NCI-H2171 (cell line): ENCODE measurements at regions not wholly inside any gene's neighbourhood (a gene's known extent, or its start where the extent isn't known, plus 50 kb on each side); places are given as distances from the start of the nearest gene placed in this dataset.

Source experiments
- DNase-seq: peaks from one replicate; lab custom pipeline; 2025; lab: John Stamatoyannopoulos, UW

- DNase-seq: no peak
Measured at GRCh38 chr2:153005071-153005730, 286.8 kb downstream of the ARL6IP6 start.

GRCh38 chr2:153004627-153005026 lies 286.2 kb downstream of the ARL6IP6 start:
- DNase-seq: no peak

GRCh38 chr2:152974146-152974545 lies 255.7 kb downstream of the ARL6IP6 start:
- no peak for DNase-seq

GRCh38 chr2:152971685-152972084 lies 253.3 kb downstream of the ARL6IP6 start:
- DNase-seq: no peak

DNA sequence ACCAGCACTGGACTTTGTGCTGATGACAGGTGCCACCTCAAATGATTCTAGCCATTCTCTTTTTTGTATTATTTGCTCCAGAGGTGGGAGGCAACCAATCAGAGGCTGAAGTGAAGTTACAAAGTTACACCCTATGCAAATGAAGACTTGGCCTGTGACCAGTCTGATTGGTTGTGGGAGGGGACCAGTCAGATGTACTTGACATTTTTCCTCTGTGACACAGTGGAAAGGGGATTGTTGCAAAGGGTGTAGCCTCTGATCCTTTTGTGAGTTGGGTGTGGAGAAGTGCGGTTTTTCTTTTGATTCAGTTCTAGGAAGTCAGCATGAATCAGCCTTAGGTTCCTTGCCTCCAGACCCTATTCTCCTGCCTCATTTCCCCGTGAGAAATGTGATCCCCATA lies 244.0 kb downstream of the ARL6IP6 start:
- DNase-seq: no peak

GRCh38 chr2:152961351-152961750 lies 242.9 kb downstream of the ARL6IP6 start:
- DNase-seq: no peak

DNA sequence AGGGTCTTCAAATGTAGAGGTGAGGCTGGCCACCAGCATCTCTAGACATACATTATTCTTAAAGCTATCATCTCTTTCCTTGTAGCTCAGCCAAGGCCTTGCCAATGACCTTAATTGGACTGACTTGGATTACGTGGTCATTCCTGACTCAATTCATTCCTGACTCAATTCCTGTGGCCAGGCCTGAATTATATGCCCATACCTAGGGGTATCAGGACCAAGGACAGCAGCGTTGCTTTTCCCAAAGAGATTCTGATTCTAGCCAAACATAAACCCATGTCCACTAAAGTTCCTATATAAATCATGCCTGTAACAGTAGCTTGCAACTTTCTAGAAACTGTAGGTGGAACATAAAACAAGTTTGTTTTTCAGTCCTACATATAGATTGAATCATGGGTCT lies 231.7 kb downstream of the ARL6IP6 start:
- DNase-seq: no peak

GRCh38 chr2:152944099-152944498 lies 225.7 kb downstream of the ARL6IP6 start:
- DNase-seq: no peak

- DNase-seq: no peak
Measured at GRCh38 chr2:152942940-152943440, 224.6 kb downstream of the ARL6IP6 start.

DNA sequence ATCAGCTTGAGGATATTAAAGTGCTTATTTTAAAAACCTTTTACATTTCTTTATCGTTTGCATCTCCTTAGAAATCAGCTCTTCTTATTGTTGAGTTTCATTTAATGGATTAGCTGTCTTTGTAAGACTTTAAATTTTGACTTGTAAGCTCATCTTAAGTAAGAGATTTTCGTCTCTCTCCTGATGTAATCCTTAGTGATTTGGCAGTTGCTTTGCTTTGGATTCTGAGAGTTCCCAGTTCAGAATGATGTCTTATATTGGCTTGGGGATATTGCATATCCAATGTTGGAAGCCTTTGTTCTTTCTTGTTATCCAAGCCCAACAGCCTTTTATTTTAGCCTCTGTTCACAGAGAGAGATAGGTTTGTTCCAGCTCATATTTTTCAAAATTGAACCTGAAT lies 212.1 kb downstream of the ARL6IP6 start:
- no peak for DNase-seq

DNA sequence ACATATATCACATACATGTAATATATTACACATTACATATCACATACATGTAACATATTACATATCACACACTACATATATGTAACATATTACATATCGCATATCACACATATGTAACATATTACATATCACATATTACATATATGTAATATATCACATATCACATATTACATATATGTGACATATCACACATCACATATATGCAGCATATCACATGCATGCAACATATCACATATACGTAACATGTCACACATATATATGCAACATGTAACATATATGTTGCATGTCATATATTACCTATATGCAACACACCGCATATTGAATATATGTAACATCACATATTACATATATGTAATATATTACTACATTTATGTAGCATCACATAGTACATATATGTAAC lies 211.2 kb downstream of the ARL6IP6 start:
- no peak for DNase-seq

DNA sequence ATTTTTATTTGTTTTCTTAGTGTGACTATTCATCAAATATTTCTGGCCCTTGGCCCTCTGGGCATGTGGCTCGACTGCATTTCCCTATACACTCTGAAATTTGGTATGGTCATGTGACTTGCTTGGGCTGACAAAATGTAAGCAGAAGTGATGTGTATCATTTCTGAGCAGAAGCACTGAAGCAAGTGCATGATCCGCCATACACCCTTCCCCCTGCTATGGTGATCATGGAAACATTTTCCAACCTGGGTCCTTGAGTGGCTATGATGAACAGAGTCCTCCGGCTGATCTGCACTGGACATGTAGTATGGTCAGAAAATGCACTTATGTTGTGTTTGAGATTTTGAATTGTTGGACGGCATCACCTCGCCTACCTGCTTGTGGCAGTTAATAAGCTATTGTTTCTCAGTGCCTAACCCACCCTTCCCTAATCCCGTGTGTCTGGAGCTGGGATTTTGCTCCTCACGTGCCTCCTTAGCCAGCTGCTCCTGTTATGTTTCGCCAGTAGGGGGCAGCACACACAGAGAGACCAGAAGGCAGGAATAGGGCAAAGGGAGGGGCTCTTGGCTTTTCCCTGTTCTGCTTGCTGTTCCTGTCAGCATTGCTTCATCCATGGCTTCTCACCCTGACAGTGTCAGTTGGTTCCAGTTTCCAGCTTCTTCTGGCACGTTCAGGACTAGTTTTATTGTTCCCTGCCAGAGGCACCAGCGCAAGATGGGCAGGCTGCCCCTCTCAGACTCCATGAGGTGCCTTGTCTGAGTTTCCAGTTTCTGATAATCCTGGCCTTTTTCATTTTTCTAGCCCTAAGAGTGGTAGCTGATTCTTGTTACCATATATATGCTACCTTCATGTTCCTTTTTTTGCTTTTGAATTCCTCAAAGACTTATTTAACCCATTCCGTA lies 207.4 kb downstream of the ARL6IP6 start:
- DNase-seq: peak; percentile 24

GRCh38 chr2:152924722-152925121 lies 206.3 kb downstream of the ARL6IP6 start:
- no peak for DNase-seq

DNA sequence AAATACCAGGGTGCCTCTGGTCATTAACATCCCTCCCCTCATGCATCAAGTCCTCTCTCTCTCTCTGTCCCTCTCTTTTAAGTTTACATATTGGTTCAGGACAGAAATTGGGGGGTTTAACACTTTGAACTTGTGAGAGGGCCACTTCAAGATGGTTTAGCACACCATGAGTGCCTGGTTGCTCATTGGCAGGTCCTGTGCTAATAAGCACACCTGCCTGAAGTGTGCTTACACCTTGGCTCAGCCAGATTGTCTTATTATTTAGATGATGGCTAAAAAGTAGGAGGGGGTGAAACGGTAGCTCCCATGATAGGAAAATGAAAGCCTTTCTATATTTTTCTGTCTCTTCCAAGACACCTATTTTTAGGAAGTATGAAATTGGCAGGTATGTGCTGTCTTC lies 205.8 kb downstream of the ARL6IP6 start:
- DNase-seq: no peak

DNA sequence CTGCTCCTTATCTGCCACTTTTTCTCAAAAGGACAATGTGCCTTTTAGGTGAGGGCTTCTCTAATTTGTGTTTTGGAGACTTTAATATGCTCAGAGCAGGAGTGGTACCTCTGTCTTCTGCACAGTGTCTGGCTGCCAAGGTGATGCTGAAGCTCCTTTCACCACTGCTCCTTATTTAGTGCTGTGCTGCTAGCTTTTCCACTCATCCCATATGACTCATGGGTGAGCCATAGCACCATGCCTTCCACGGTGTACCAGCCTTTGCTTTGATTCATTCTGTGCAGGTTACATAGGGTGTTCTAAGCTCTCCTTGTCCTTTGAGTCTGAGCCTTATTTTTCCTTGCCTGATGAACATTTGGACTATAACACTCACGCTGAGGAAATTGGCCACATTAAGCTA lies 202.4 kb downstream of the ARL6IP6 start:
- DNase-seq: no peak

GRCh38 chr2:152910970-152911369 lies 192.6 kb downstream of the ARL6IP6 start:
- DNase-seq: no peak

GRCh38 chr2:152907046-152907445 lies 188.6 kb downstream of the ARL6IP6 start:
- no peak for DNase-seq

- no peak for DNase-seq
Measured at GRCh38 chr2:152894051-152894450, 175.6 kb downstream of the ARL6IP6 start.

- no peak for DNase-seq
Measured at GRCh38 chr2:152890736-152891135, 172.3 kb downstream of the ARL6IP6 start.

GRCh38 chr2:152883951-152884487 lies 165.6 kb downstream of the ARL6IP6 start:
- DNase-seq: no peak

GRCh38 chr2:152881527-152881926 lies 163.1 kb downstream of the ARL6IP6 start:
- DNase-seq: no peak

- DNase-seq: no peak
Measured at GRCh38 chr2:152879275-152879674, 160.9 kb downstream of the ARL6IP6 start.
